Liver (tissue), 2 donors: ENCODE measurements at regions not wholly inside any gene's neighbourhood (a gene's known extent, or its start where the extent isn't known, plus 50 kb on each side); places are given as distances from the start of the nearest gene placed in this dataset.

ENCODE experiments used
- CTCF ChIP-seq: fragments of 150-350 bp; IDR thresholded peaks from 2 replicates; pipeline ENCODE4 v1.5.1; 2017; ENCODE audit warnings: improper control_type of control experiment, low read depth, low read length; ENCODE audit not compliant: missing input control
- REST ChIP-seq: IDR thresholded peaks from 2 replicates; pipeline ENCODE4 v1.6.1; 2016; ENCODE audit warnings: antibody characterized with exemption, mild to moderate bottlenecking
- donor health status: healthy.

GRCh38 chr2:4381049-4381448 is 677.7 kb downstream of the DCDC2C start:
- TF ChIP-seq CTCF (no peak), REST (no peak)
